GM18870 (cell line): ENCODE measurements at regions not wholly inside any gene's neighbourhood (a gene's known extent, or its start where the extent isn't known, plus 50 kb on each side); places are given as distances from the start of the nearest gene placed in this dataset.
"Not testable (repeated sequence)": the region's sequence is repeated elsewhere in the genome, so short reads cannot be mapped to it uniquely, and the experiment has no call there.

Experiments used
- ATAC-seq: cut with Tn5 transposase; IDR thresholded peaks from one replicate; pipeline ENCODE4 v1.9.1; 2021; ENCODE audit warnings: moderate library complexity; ENCODE audit not compliant: unreplicated experiment

- no peak for ATAC-seq
Observed at GRCh38 chr13:70817576-70817975, 709.3 kb upstream of the KLHL1 start.

- no peak for ATAC-seq
Observed at GRCh38 chr13:70816853-70817252, 708.6 kb upstream of the KLHL1 start.

GRCh38 chr13:70814684-70815083 lies 706.4 kb upstream of the KLHL1 start:
- no peak for ATAC-seq

- ATAC-seq = no peak
Observed at GRCh38 chr13:70812481-70812880, 704.2 kb upstream of the KLHL1 start.

- ATAC-seq = no peak
Observed at GRCh38 chr13:70809588-70809987, 701.3 kb upstream of the KLHL1 start.

GRCh38 chr13:70798385-70798784 lies 690.1 kb upstream of the KLHL1 start:
- no peak for ATAC-seq

- no peak for ATAC-seq
Observed at GRCh38 chr13:70795484-70795883, 687.2 kb upstream of the KLHL1 start.

GRCh38 chr13:70792121-70792520 lies 683.9 kb upstream of the KLHL1 start:
- no peak for ATAC-seq

GRCh38 chr13:70789751-70790150 lies 681.5 kb upstream of the KLHL1 start:
- ATAC-seq = no peak

GRCh38 chr13:70788074-70788473 lies 679.8 kb upstream of the KLHL1 start:
- no peak for ATAC-seq

GRCh38 chr13:70784207-70784989 lies 676.1 kb upstream of the KLHL1 start:
- ATAC-seq = no peak

GRCh38 chr13:70769817-70770216 lies 661.6 kb upstream of the KLHL1 start:
- ATAC-seq = no peak

GRCh38 chr13:70758932-70759331 lies 650.7 kb upstream of the KLHL1 start:
- no peak for ATAC-seq

- no peak for ATAC-seq
Observed at GRCh38 chr13:70756088-70756487, 647.8 kb upstream of the KLHL1 start.

- ATAC-seq = no peak
Observed at GRCh38 chr13:70755456-70755855, 647.2 kb upstream of the KLHL1 start.

GRCh38 chr13:70747262-70747661 lies 639.0 kb upstream of the KLHL1 start:
- no peak for ATAC-seq

GRCh38 chr13:70746469-70746868 lies 638.2 kb upstream of the KLHL1 start:
- not testable (repeated sequence) for ATAC-seq

- no peak for ATAC-seq
Observed at GRCh38 chr13:70736622-70737317, 628.5 kb upstream of the KLHL1 start.

- ATAC-seq = no peak
Observed at GRCh38 chr13:70732611-70733010, 624.4 kb upstream of the KLHL1 start.

- ATAC-seq = no peak
Observed at GRCh38 chr13:70729369-70729768, 621.1 kb upstream of the KLHL1 start.

- ATAC-seq = no peak
Observed at GRCh38 chr13:70723732-70724131, 615.5 kb upstream of the KLHL1 start.

- ATAC-seq = no peak
Observed at GRCh38 chr13:70720386-70720785, 612.1 kb upstream of the KLHL1 start.
